Brain microvascular endothelial cell (primary cell): ENCODE measurements at regions not wholly inside any gene's neighbourhood (a gene's known extent, or its start where the extent isn't known, plus 50 kb on each side); places are given as distances from the start of the nearest gene placed in this dataset.

Experiments
- DNase-seq: peaks from one replicate; pipeline ENCODE4 v3.0.0-alpha.2; 2020
- H3K27ac ChIP-seq: fragments of 250-450 bp; sonication (Bioruptor Pico); 2 replicates; pipeline ENCODE4 v1.5.1; 2020; ENCODE audit warnings: mild to moderate bottlenecking, moderate library complexity
- H3K27me3 ChIP-seq: fragments of 250-450 bp; sonication (Bioruptor Pico); replicated peaks from 2 replicates; pipeline ENCODE4 v1.5.1; 2020; ENCODE audit warnings: mild to moderate bottlenecking
- H3K36me3 ChIP-seq: fragments of 250-450 bp; sonication (Bioruptor Pico); replicated peaks from 2 replicates; pipeline ENCODE4 v1.5.1; 2020; ENCODE audit warnings: mild to moderate bottlenecking
- H3K4me3 ChIP-seq: 2 replicates; pipeline ENCODE4 v1.5.1; 2011; ENCODE audit warnings: low read depth, mild to moderate bottlenecking, control low read depth, low read length, moderate library complexity
- CTCF ChIP-seq: IDR thresholded peaks from 2 replicates; pipeline ENCODE4 v1.5.1; 2011; ENCODE audit warnings: low read depth, mild to moderate bottlenecking, moderate library complexity, low read length, control low read depth, inconsistent platforms; ENCODE audit errors: missing control alignments
- in situ Hi-C: cut with HindIII; loops from 2 replicates; pipeline ENCODE4 v1.10.0; 2017; ENCODE audit warnings: low sequenced_read_pairs, low pct_ligation_motif_present

- in situ Hi-C loops = no loop called here
- no peaks in the 10 kb centered on the region for H3K27me3 ChIP-seq
- no peaks in the 10 kb centered on the region for H3K36me3 ChIP-seq
- no peak for DNase-seq
- H3K27ac ChIP-seq = no peak overlapping the region
- no peak for TF ChIP-seq CTCF
- H3K4me3 ChIP-seq = no peak overlapping the region
Observed at GRCh38 chr5:125537661-125538060, 791.2 kb upstream of the ZNF608 start.

GRCh38 chr5:125538469-125538868 lies 792.0 kb upstream of the ZNF608 start:
- H3K27me3 ChIP-seq = no peaks in the 10 kb centered on the region
- no peak for DNase-seq
- in situ Hi-C loops = no loop called here
- H3K4me3 ChIP-seq = no peak overlapping the region
- H3K36me3 ChIP-seq = no peaks in the 10 kb centered on the region
- H3K27ac ChIP-seq = no peak overlapping the region
- no peak for TF ChIP-seq CTCF

- Histone ChIP-seq H3K27ac (no peak overlapping the region), H3K27me3 (no peaks in the 10 kb centered on the region), H3K36me3 (no peaks in the 10 kb centered on the region), H3K4me3 (no peak overlapping the region)
- DNase-seq = no peak
- in situ Hi-C loops = no loop called here
- TF ChIP-seq CTCF = no peak
Observed at GRCh38 chr5:125541085-125541484, 794.6 kb upstream of the ZNF608 start.

GRCh38 chr5:125549322-125549911 lies 803.0 kb upstream of the ZNF608 start:
- no peak overlapping the region for H3K27ac ChIP-seq
- no peak for TF ChIP-seq CTCF
- in situ Hi-C loops = no loop called here
- H3K36me3 ChIP-seq = no peaks in the 10 kb centered on the region
- no peak overlapping the region for H3K4me3 ChIP-seq
- no peaks in the 10 kb centered on the region for H3K27me3 ChIP-seq
- no peak for DNase-seq

GRCh38 chr5:125550274-125550673 lies 803.8 kb upstream of the ZNF608 start:
- Histone ChIP-seq H3K27me3 (no peaks in the 10 kb centered on the region), H3K4me3 (no peak overlapping the region), H3K36me3 (no peaks in the 10 kb centered on the region), H3K27ac (no peak overlapping the region)
- DNase-seq = peak; percentile 78
- no peak for TF ChIP-seq CTCF
- in situ Hi-C loops = no loop called here

GRCh38 chr5:125551246-125551645 lies 804.8 kb upstream of the ZNF608 start:
- no peak for TF ChIP-seq CTCF
- DNase-seq = no peak
- Histone ChIP-seq H3K4me3 (no peak overlapping the region), H3K36me3 (no peaks in the 10 kb centered on the region), H3K27ac (no peak overlapping the region), H3K27me3 (no peaks in the 10 kb centered on the region)
- in situ Hi-C loops = no loop called here
